ENCODE measurements at regions not wholly inside any gene's neighbourhood (a gene's known extent, or its start where the extent isn't known, plus 50 kb on each side); places are given as distances from the start of the nearest gene placed in this dataset.

- TF ChIP-seq POLR2A (IDR thresholded peaks at IDR 0.05) (no peak), CTCF (IDR thresholded peaks at IDR 0.05 in 4 of 5, conservative IDR thresholded peaks at IDR 0.05 in 1 of 5) (no peak)
- Histone ChIP-seq H3K27me3 (peaks cover 0 to 4% (median 0%) of the 10 kb centered on the region in 3 donors), H3K4me1 (no peaks in the 10 kb centered on the region), H3K36me3 (no peaks in the 10 kb centered on the region), H3K4me3 (no peak overlapping the region), H3K9me3 (no peaks in the 10 kb centered on the region), H3K27ac (no peak overlapping the region)
- in situ Hi-C loops (cut with MboI; ENCODE audit: low sequenced_read_pairs in 4 of 4): no loop called here
- DNase-seq (no peak), ATAC-seq (no peak)
- intact Hi-C loops (cut with DNase I; ENCODE audit: low total_unique reads): no loop called here
These were observed 330.8 kb downstream of the NPHP4 start for GRCh38 chr1:5661196-5662085.

GRCh38 chr1:5660141-5660935, 331.9 kb downstream of the NPHP4 start:
- Histone ChIP-seq H3K9me3 (no peaks in the 10 kb centered on the region), H3K27me3 (peaks cover 0 to 4% (median 0%) of the 10 kb centered on the region in 3 donors), H3K36me3 (no peaks in the 10 kb centered on the region), H3K4me1 (no peaks in the 10 kb centered on the region), H3K27ac (no peak overlapping the region), H3K4me3 (no peak overlapping the region)
- DNase-seq (no peak), ATAC-seq (no peak)
- intact Hi-C loops (cut with DNase I; ENCODE audit: low total_unique reads) (no loop called here), in situ Hi-C loops (cut with MboI; ENCODE audit: low sequenced_read_pairs in 4 of 4) (no loop called here)
- no peak for TF ChIP-seq CTCF (IDR thresholded peaks at IDR 0.05 in 4 of 5, conservative IDR thresholded peaks at IDR 0.05 in 1 of 5)
- no peak for TF ChIP-seq POLR2A (IDR thresholded peaks at IDR 0.05)

- no peak for TF ChIP-seq CTCF (IDR thresholded peaks at IDR 0.05 in 4 of 5, conservative IDR thresholded peaks at IDR 0.05 in 1 of 5)
- no peak for TF ChIP-seq POLR2A (IDR thresholded peaks at IDR 0.05)
- Histone ChIP-seq H3K36me3 (no peaks in the 10 kb centered on the region), H3K9me3 (no peaks in the 10 kb centered on the region), H3K4me3 (no peak overlapping the region), H3K27me3 (peaks cover 0 to 4% (median 0%) of the 10 kb centered on the region in 3 donors), H3K27ac (no peak overlapping the region), H3K4me1 (no peaks in the 10 kb centered on the region)
- DNase-seq (no peak), ATAC-seq (no peak)
- intact Hi-C loops (cut with DNase I; ENCODE audit: low total_unique reads): no loop called here
- in situ Hi-C loops (cut with MboI; ENCODE audit: low sequenced_read_pairs in 4 of 4): no loop called here
These were observed 332.6 kb downstream of the NPHP4 start for GRCh38 chr1:5659606-5660005.

GRCh38 chr1:5658340-5659316, 333.6 kb downstream of the NPHP4 start:
- intact Hi-C loops (cut with DNase I; ENCODE audit: low total_unique reads): no loop called here
- Histone ChIP-seq H3K4me3 (no peak overlapping the region), H3K36me3 (no peaks in the 10 kb centered on the region), H3K9me3 (no peaks in the 10 kb centered on the region), H3K4me1 (no peaks in the 10 kb centered on the region), H3K27ac (no peak overlapping the region), H3K27me3 (peaks cover 0 to 4% (median 0%) of the 10 kb centered on the region in 3 donors)
- DNase-seq: no peak
- no peak for ATAC-seq
- in situ Hi-C loops (cut with MboI; ENCODE audit: low sequenced_read_pairs in 4 of 4): no loop called here
- TF ChIP-seq CTCF (IDR thresholded peaks at IDR 0.05 in 4 of 5, conservative IDR thresholded peaks at IDR 0.05 in 1 of 5): no peak
- TF ChIP-seq POLR2A (IDR thresholded peaks at IDR 0.05): no peak

Data from gastrocnemius medialis (tissue), 4 donors.